ENCODE measurements at regions not wholly inside any gene's neighbourhood (a gene's known extent, or its start where the extent isn't known, plus 50 kb on each side); places are given as distances from the start of the nearest gene placed in this dataset.

GRCh38 chr19:31633014-31633413 is 283.8 kb upstream of the TSHZ3 start:
- H3K4me3 ChIP-seq = no peak overlapping the region
- H3K9me3 ChIP-seq = no peaks in the 10 kb centered on the region
- no peaks in the 10 kb centered on the region for H3K27me3 ChIP-seq
- no peak overlapping the region for H3K27ac ChIP-seq
- intact Hi-C loops (cut with DNase I) = no loop called here
- TF ChIP-seq POLR2AphosphoS5 (IDR thresholded peaks at IDR 0.05; ENCODE audit: insufficient read depth in 1 of 2, low read depth in 1 of 2) (no peak), POLR2A (IDR thresholded peaks at IDR 0.05) (no peak)
- TF ChIP-seq, protein P1, sequence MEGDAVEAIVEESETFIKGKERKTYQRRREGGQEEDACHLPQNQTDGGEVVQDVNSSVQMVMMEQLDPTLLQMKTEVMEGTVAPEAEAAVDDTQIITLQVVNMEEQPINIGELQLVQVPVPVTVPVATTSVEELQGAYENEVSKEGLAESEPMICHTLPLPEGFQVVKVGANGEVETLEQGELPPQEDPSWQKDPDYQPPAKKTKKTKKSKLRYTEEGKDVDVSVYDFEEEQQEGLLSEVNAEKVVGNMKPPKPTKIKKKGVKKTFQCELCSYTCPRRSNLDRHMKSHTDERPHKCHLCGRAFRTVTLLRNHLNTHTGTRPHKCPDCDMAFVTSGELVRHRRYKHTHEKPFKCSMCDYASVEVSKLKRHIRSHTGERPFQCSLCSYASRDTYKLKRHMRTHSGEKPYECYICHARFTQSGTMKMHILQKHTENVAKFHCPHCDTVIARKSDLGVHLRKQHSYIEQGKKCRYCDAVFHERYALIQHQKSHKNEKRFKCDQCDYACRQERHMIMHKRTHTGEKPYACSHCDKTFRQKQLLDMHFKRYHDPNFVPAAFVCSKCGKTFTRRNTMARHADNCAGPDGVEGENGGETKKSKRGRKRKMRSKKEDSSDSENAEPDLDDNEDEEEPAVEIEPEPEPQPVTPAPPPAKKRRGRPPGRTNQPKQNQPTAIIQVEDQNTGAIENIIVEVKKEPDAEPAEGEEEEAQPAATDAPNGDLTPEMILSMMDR (IDR thresholded peaks at IDR 0.05) = no peak
- H3K4me1 ChIP-seq = no peaks in the 10 kb centered on the region
- no peaks in the 10 kb centered on the region for H3K36me3 ChIP-seq
- no peak for DNase-seq (ENCODE audit: extremely low spot score in 2 of 2)

GRCh38 chr19:31639306-31639705 is 290.1 kb upstream of the TSHZ3 start:
- TF ChIP-seq POLR2A (IDR thresholded peaks at IDR 0.05) = no peak
- no peaks in the 10 kb centered on the region for H3K9me3 ChIP-seq
- intact Hi-C loops (cut with DNase I) = no loop called here
- no peaks in the 10 kb centered on the region for H3K36me3 ChIP-seq
- DNase-seq (ENCODE audit: extremely low spot score in 2 of 2) = no peak
- no peaks in the 10 kb centered on the region for H3K4me1 ChIP-seq
- no peak overlapping the region for H3K27ac ChIP-seq
- H3K4me3 ChIP-seq = no peak overlapping the region
- no peaks in the 10 kb centered on the region for H3K27me3 ChIP-seq

DNA sequence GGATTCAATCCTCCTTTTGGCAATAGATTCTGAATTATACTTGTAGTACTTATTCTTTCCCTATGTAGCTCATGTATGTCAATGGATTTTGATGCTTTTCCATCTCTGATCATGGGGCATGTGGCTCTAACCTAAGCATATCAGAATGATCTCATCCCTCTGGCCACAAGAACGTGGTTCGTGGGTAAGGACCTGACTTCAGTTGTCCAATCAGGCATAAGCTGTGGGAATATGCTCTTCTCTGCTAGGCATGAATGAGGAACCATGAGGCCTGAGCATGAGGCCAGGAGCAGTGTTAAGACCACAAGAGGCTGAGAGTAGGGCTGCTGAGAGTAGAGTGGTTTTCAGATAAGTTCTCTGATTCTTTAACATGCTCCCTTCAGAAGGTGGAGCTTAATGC is 292.4 kb upstream of the TSHZ3 start:
- Histone ChIP-seq H3K4me3 (no peak overlapping the region), H3K36me3 (no peaks in the 10 kb centered on the region), H3K4me1 (no peaks in the 10 kb centered on the region), H3K9me3 (no peaks in the 10 kb centered on the region), H3K27me3 (no peaks in the 10 kb centered on the region), H3K27ac (no peak overlapping the region)
- no peak for DNase-seq (ENCODE audit: extremely low spot score in 2 of 2)
- intact Hi-C loops (cut with DNase I) = no loop called here
- no peak for TF ChIP-seq POLR2A (IDR thresholded peaks at IDR 0.05)
- no peak for TF ChIP-seq POLR2AphosphoS5 (IDR thresholded peaks at IDR 0.05; ENCODE audit: insufficient read depth in 1 of 2, low read depth in 1 of 2)
- TF ChIP-seq, protein P1 (IDR thresholded peaks at IDR 0.05) = no peak

GRCh38 chr19:31648347-31648746 is 299.1 kb upstream of the TSHZ3 start:
- H3K27ac ChIP-seq = no peak overlapping the region
- H3K27me3 ChIP-seq = no peaks in the 10 kb centered on the region
- H3K9me3 ChIP-seq = no peaks in the 10 kb centered on the region
- DNase-seq (ENCODE audit: extremely low spot score in 2 of 2) = no peak
- H3K36me3 ChIP-seq = no peaks in the 10 kb centered on the region
- H3K4me3 ChIP-seq = no peak overlapping the region
- intact Hi-C loops (cut with DNase I) = no loop called here
- H3K4me1 ChIP-seq = no peaks in the 10 kb centered on the region
- TF ChIP-seq POLR2AphosphoS5 (IDR thresholded peaks at IDR 0.05; ENCODE audit: insufficient read depth in 1 of 2, low read depth in 1 of 2) (no peak), POLR2A (IDR thresholded peaks at IDR 0.05) (no peak)
- TF ChIP-seq, protein P1 (IDR thresholded peaks at IDR 0.05) = no peak

DNA sequence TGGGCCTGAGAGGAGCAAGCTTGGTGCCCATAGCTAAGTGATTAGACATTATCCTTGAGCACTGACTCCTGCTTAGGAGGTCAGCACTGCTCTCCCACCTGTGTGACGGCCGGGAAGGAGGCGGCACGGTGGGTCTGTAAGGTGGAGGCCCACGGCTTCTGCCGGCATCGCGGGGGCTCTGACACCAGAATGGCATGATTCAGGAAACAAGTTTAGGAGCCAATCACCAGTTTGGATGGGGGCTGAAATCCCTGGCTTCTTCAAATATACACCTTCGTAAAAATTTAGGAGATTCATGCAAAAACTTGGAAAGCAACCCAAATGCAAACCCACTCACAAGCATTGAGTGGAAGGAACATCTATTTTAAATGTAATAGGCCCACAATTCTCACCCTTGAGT is 307.3 kb upstream of the TSHZ3 start:
- H3K27ac ChIP-seq = no peak overlapping the region
- H3K27me3 ChIP-seq = no peaks in the 10 kb centered on the region
- H3K36me3 ChIP-seq = no peaks in the 10 kb centered on the region
- TF ChIP-seq POLR2AphosphoS5 (IDR thresholded peaks at IDR 0.05; ENCODE audit: insufficient read depth in 1 of 2, low read depth in 1 of 2) = no peak
- TF ChIP-seq, protein P1 (IDR thresholded peaks at IDR 0.05) = no peak
- no peak for TF ChIP-seq POLR2A (IDR thresholded peaks at IDR 0.05)
- no peaks in the 10 kb centered on the region for H3K4me1 ChIP-seq
- H3K4me3 ChIP-seq = no peak overlapping the region
- DNase-seq (ENCODE audit: extremely low spot score in 2 of 2) = no peak
- intact Hi-C loops (cut with DNase I) = no loop called here
- H3K9me3 ChIP-seq = no peaks in the 10 kb centered on the region
